HFFc6 (cell line): ENCODE measurements at regions not wholly inside any gene's neighbourhood (a gene's known extent, or its start where the extent isn't known, plus 50 kb on each side); places are given as distances from the start of the nearest gene placed in this dataset.

ENCODE experiments used
- DNase-seq: peaks from one replicate; pipeline ENCODE4 v3.0.0-alpha.2; 2018
- H3K27ac Mint-ChIP-seq: 2 replicates; pipeline ENCODE4 v1.8.0; 2020; ENCODE audit warnings: mild to moderate bottlenecking, mixed read lengths
- H3K27me3 Mint-ChIP-seq: 2 replicates; pipeline ENCODE4 v1.8.0; 2021; ENCODE audit warnings: mild to moderate bottlenecking, moderate library complexity, mixed read lengths; ENCODE audit not compliant: insufficient read depth
- H3K36me3 Mint-ChIP-seq: 2 replicates; pipeline ENCODE4 v1.8.0; 2021; ENCODE audit warnings: low read depth, mixed read lengths
- H3K4me1 Mint-ChIP-seq: 2 replicates; pipeline ENCODE4 v1.8.0; 2020; ENCODE audit warnings: low read depth, mixed read lengths
- H3K4me3 Mint-ChIP-seq: 2 replicates; pipeline ENCODE4 v1.8.0; 2020; ENCODE audit warnings: mild to moderate bottlenecking, moderate library complexity, mixed read lengths
- H3K9me3 Mint-ChIP-seq: 2 replicates; pipeline ENCODE4 v1.8.0; 2020; ENCODE audit warnings: mild to moderate bottlenecking, mixed read lengths
- CTCF ChIP-seq: fragments of 200-600 bp; sonication (generic); IDR thresholded peaks from 2 replicates; pipeline ENCODE4 v1.5.0; 2021; ENCODE audit warnings: antibody characterized with exemption, mild to moderate bottlenecking

GRCh38 chr5:93930098-93930497 lies 188.7 kb upstream of the POU5F2 start:
- H3K36me3 Mint-ChIP-seq = peaks cover 11% of the 10 kb centered on the region; the same call in 1 of the 2 replicates
- H3K27me3 Mint-ChIP-seq = no peaks in the 10 kb centered on the region; the same call in 1 of the 2 replicates
- peaks cover 27% of the 10 kb centered on the region for H3K4me1 Mint-ChIP-seq
- TF ChIP-seq CTCF = no peak
- H3K27ac Mint-ChIP-seq = no peak overlapping the region
- H3K9me3 Mint-ChIP-seq = no peaks in the 10 kb centered on the region
- DNase-seq = no peak
- H3K4me3 Mint-ChIP-seq = no peak overlapping the region

GRCh38 chr5:93929131-93929530 lies 187.7 kb upstream of the POU5F2 start:
- Mint-ChIP-seq H3K4me3 (no peak overlapping the region), H3K36me3 (peaks cover 9% of the 10 kb centered on the region; the same call in 1 of the 2 replicates), H3K27me3 (no peaks in the 10 kb centered on the region; the same call in 1 of the 2 replicates), H3K27ac (no peak overlapping the region), H3K4me1 (peaks cover 37% of the 10 kb centered on the region), H3K9me3 (no peaks in the 10 kb centered on the region)
- DNase-seq = peak; percentile 8
- no peak for TF ChIP-seq CTCF

- peak; percentile 8 for DNase-seq
- peak overlapping the region; percentile 59 for H3K27ac Mint-ChIP-seq
- no peaks in the 10 kb centered on the region for H3K36me3 Mint-ChIP-seq
- no peak for TF ChIP-seq CTCF
- H3K27me3 Mint-ChIP-seq = no peaks in the 10 kb centered on the region; the same call in 1 of the 2 replicates
- H3K9me3 Mint-ChIP-seq = no peaks in the 10 kb centered on the region
- no peak overlapping the region; the same call in 1 of the 2 replicates for H3K4me3 Mint-ChIP-seq
- H3K4me1 Mint-ChIP-seq = peaks cover 34% of the 10 kb centered on the region
Observed at GRCh38 chr5:93926831-93927620, 185.6 kb upstream of the POU5F2 start.

- no peak overlapping the region for H3K27ac Mint-ChIP-seq
- no peak overlapping the region for H3K4me3 Mint-ChIP-seq
Observed at GRCh38 chr5:93925321-93925720, 183.9 kb upstream of the POU5F2 start.

GRCh38 chr5:93924628-93925027 lies 183.2 kb upstream of the POU5F2 start:
- H3K4me1 Mint-ChIP-seq = peaks cover 32% of the 10 kb centered on the region
- no peaks in the 10 kb centered on the region for H3K36me3 Mint-ChIP-seq
- no peak overlapping the region for H3K4me3 Mint-ChIP-seq
- no peak overlapping the region for H3K27ac Mint-ChIP-seq
- no peak for TF ChIP-seq CTCF
- no peaks in the 10 kb centered on the region for H3K9me3 Mint-ChIP-seq
- no peak for DNase-seq
- H3K27me3 Mint-ChIP-seq = no peaks in the 10 kb centered on the region

More at GRCh38 chr5:93925321-93925720, 183.9 kb upstream of the POU5F2 start:
- Mint-ChIP-seq H3K27me3 (no peaks in the 10 kb centered on the region), H3K4me1 (peaks cover 32% of the 10 kb centered on the region), H3K36me3 (no peaks in the 10 kb centered on the region), H3K9me3 (no peaks in the 10 kb centered on the region)
- DNase-seq = no peak
- TF ChIP-seq CTCF = no peak
